ENCODE measurements at regions not wholly inside any gene's neighbourhood (a gene's known extent, or its start where the extent isn't known, plus 50 kb on each side); places are given as distances from the start of the nearest gene placed in this dataset.
"Not testable (repeated sequence)": the region's sequence is repeated elsewhere in the genome, so short reads cannot be mapped to it uniquely, and the experiment has no call there.

GRCh38 chr1:103283841-103284669 lies 175.7 kb upstream of the COL11A1 start:
- no peak for DNase-seq (ENCODE audit: low spot score in 2 of 2)
- no peaks in the 10 kb centered on the region for H3K9me3 ChIP-seq
- H3K4me1 ChIP-seq, result peaks cover 0 to 11% (median 0%) of the 10 kb centered on the region in 4 donors
- H3K4me3 ChIP-seq, result no peak overlapping the region
- TF ChIP-seq EP300 (IDR thresholded peaks at IDR 0.05) (peak in 1 of 2 donors; percentile 12), POLR2A (IDR thresholded peaks at IDR 0.05) (no peak)
- no peaks in the 10 kb centered on the region for H3K27me3 ChIP-seq
- H3K36me3 ChIP-seq, result no peaks in the 10 kb centered on the region
- H3K27ac ChIP-seq, result peak overlapping the region in 1 of 4 donors; percentile 19

GRCh38 chr1:103283371-103283770 lies 175.0 kb upstream of the COL11A1 start:
- no peak overlapping the region for H3K27ac ChIP-seq
- H3K9me3 ChIP-seq, result no peaks in the 10 kb centered on the region
- no peaks in the 10 kb centered on the region for H3K27me3 ChIP-seq
- 36 to 49% methylated on average over 1 of the region's 1 CpG for WGBS, 2 donors
- no peak for TF ChIP-seq POLR2A (IDR thresholded peaks at IDR 0.05)
- TF ChIP-seq CTCF (IDR thresholded peaks at IDR 0.05), result no peak
- no peak for TF ChIP-seq EP300 (IDR thresholded peaks at IDR 0.05)
- H3K4me1 ChIP-seq, result peaks cover 0 to 11% (median 0%) of the 10 kb centered on the region in 4 donors
- H3K4me3 ChIP-seq, result no peak overlapping the region
- no peaks in the 10 kb centered on the region for H3K36me3 ChIP-seq
- DNase-seq (ENCODE audit: low spot score in 2 of 2), result no peak

DNA sequence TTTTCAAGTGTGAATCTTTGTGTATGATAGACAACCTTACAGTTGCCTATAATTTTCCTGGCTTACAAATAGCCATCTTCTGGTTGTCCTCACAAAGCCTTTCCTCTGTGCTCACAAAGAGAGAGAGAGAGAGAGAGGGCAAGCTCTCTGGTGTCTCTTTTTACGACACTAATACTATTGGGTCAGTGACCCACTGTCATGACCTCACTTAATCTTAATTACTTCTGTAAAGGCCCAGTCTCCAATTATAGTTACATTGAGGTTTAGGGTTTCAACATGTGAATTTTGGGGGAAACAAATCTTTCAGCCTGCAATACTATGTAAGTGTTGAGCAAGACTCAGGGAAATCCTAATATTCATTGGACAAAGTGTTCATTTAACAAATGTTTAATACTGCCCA lies 167.4 kb upstream of the COL11A1 start:
- Histone ChIP-seq H3K27me3 (no peaks in the 10 kb centered on the region), H3K4me1 (no peaks in the 10 kb centered on the region), H3K4me3 (no peak overlapping the region), H3K9me3 (no peaks in the 10 kb centered on the region), H3K36me3 (no peaks in the 10 kb centered on the region), H3K27ac (no peak overlapping the region)
- no peak for TF ChIP-seq POLR2A (IDR thresholded peaks at IDR 0.05)
- no peak for TF ChIP-seq CTCF (IDR thresholded peaks at IDR 0.05)
- TF ChIP-seq EP300 (IDR thresholded peaks at IDR 0.05), result no peak
- 36 to 40% methylated on average over 1 of the region's 1 CpG for WGBS, 2 donors
- no peak for DNase-seq (ENCODE audit: low spot score in 2 of 2)

- TF ChIP-seq EP300 (IDR thresholded peaks at IDR 0.05) (no peak), POLR2A (IDR thresholded peaks at IDR 0.05) (no peak), CTCF (IDR thresholded peaks at IDR 0.05) (no peak)
- Histone ChIP-seq H3K27ac (no peak overlapping the region), H3K9me3 (no peaks in the 10 kb centered on the region), H3K27me3 (no peaks in the 10 kb centered on the region), H3K36me3 (no peaks in the 10 kb centered on the region), H3K4me1 (no peaks in the 10 kb centered on the region), H3K4me3 (no peak overlapping the region)
- DNase-seq (ENCODE audit: low spot score in 2 of 2), result no peak
Observed at GRCh38 chr1:103274886-103275285, 166.6 kb upstream of the COL11A1 start.

GRCh38 chr1:103273106-103273505 lies 164.8 kb upstream of the COL11A1 start:
- no peak for DNase-seq (ENCODE audit: low spot score in 2 of 2)
- no peak for TF ChIP-seq POLR2A (IDR thresholded peaks at IDR 0.05)
- no peak for TF ChIP-seq EP300 (IDR thresholded peaks at IDR 0.05)
- no peak for TF ChIP-seq CTCF (IDR thresholded peaks at IDR 0.05)
- Histone ChIP-seq H3K36me3 (no peaks in the 10 kb centered on the region), H3K27ac (no peak overlapping the region), H3K9me3 (peaks cover 0 to 2% (median 0%) of the 10 kb centered on the region in 4 donors), H3K4me1 (no peaks in the 10 kb centered on the region), H3K4me3 (no peak overlapping the region), H3K27me3 (no peaks in the 10 kb centered on the region)
- WGBS, 2 donors, result 64 to 73% methylated on average over 3 of the region's 3 CpGs

DNA sequence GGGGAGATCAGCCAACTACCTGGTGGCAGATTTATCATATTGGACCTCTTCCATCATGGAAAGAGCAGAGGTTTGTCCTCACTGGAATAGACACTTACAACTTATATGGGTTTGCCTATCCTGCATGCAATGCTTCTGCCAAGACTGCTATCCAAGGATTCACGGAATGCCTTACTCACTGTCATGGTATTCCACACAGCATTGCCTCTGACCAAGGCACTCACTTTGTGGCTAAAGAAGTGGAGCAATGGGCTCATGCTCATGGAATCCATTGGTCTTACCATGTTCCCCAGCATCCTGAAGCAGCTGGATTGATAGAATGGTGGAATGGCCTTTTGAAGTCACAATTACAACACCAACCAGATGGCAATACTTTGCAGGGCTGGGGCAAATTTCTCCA lies 163.1 kb upstream of the COL11A1 start:
- H3K36me3 ChIP-seq; H3K27me3 ChIP-seq; DNase-seq (ENCODE audit: low spot score in 2 of 2); H3K9me3 ChIP-seq; H3K27ac ChIP-seq; H3K4me3 ChIP-seq; H3K4me1 ChIP-seq: not testable (repeated sequence)
- 100% methylated on average over 1 of the region's 1 CpG for WGBS, 2 donors

All from tibial nerve (tissue), 4 donors.